Endothelial cell of umbilical vein (primary cell): ENCODE measurements at regions not wholly inside any gene's neighbourhood (a gene's known extent, or its start where the extent isn't known, plus 50 kb on each side); places are given as distances from the start of the nearest gene placed in this dataset.

Experiments used
- BruUV-seq: library from RNA; stranded (reverse); fragments of 400-500 nt; replicated peaks from 2 replicates; lab custom pipeline; 2021; lab: Mats Ljungman, UMichigan
- CTCF ChIA-PET: fragments of 300-600, 350-600 bp; sonication (Branson Sonifier 250); formaldehyde crosslinking; loops from one replicate; lab custom pipeline; 2021; ENCODE audit warnings: antibody characterized with exemption, inconsistent platforms; lab: Charles Lee
- POLR2A ChIA-PET: fragments of 300-600, 350-600 bp; sonication (Branson Sonifier 250); formaldehyde crosslinking; loops from one replicate; lab custom pipeline; 2021; ENCODE audit warnings: antibody characterized with exemption, inconsistent platforms; lab: Charles Lee
- DNase-seq: peaks from one replicate; pipeline ENCODE4 v3.0.0-alpha.2; 2011; ENCODE audit warnings: low read depth, low spot score
- FAIRE-seq: peaks from 2 replicates; lab custom pipeline; 2011; peaks lifted over from hg19 to GRCh38; lab: Jason Lieb, UNC
- H2AFZ ChIP-seq: 2 replicates; pipeline ENCODE4 v1.6.0; 2012; ENCODE audit warnings: low read depth, low read length, control low read depth, inconsistent platforms
- H3K27ac ChIP-seq: 2 replicates; pipeline ENCODE4 v1.5.1; 2011; ENCODE audit warnings: low read depth, mild to moderate bottlenecking, control low read depth, low read length, moderate library complexity; ENCODE audit not compliant: insufficient read depth
- H3K27me3 ChIP-seq, 2 experiments: 2 replicates each; pipeline versions ENCODE4 v1.6.0 to v1.6.1; 2011; ENCODE audit warnings: low read length in 2 of 2, mixed read lengths in 1 of 2; ENCODE audit not compliant: control insufficient read depth in 2 of 2, insufficient read depth in 2 of 2
- H3K36me3 ChIP-seq, 2 experiments: 2 replicates in 1 of 2; 3 replicates in 1 of 2; pipeline ENCODE4 v1.5.1; 2011; ENCODE audit warnings: low read length in 2 of 2, mild to moderate bottlenecking in 1 of 2, moderate library complexity in 1 of 2; ENCODE audit not compliant: control insufficient read depth in 2 of 2, insufficient read depth in 2 of 2; ENCODE audit errors: extremely low read depth in 1 of 2
- H3K4me1 ChIP-seq: 3 replicates; pipeline ENCODE4 v1.5.1; 2011; ENCODE audit warnings: mild to moderate bottlenecking, low read length; ENCODE audit not compliant: control insufficient read depth, insufficient read depth; ENCODE audit errors: extremely low read depth
- H3K4me2 ChIP-seq: 2 replicates; pipeline ENCODE4 v1.6.1; 2011; ENCODE audit warnings: low read length, control low read depth, mixed read lengths; ENCODE audit not compliant: insufficient read depth
- H3K4me3 ChIP-seq, 3 experiments: fragments of 200-600 bp in 1 of 3; sonication (generic), shearing (Covaris generic) in 1 of 3; replicated peaks in 1 of 3; 2 replicates each; pipeline ENCODE4 v1.5.1; 2011 to 2016; ENCODE audit warnings: control low read depth in 3 of 3, low read length in 3 of 3, mild to moderate bottlenecking in 2 of 3, inconsistent platforms in 1 of 3, low read depth in 1 of 3, moderate library complexity in 1 of 3; ENCODE audit not compliant: insufficient read depth in 1 of 3
- H3K79me2 ChIP-seq: 2 replicates; pipeline ENCODE4 v1.6.0; 2012; ENCODE audit warnings: low read length, inconsistent platforms; ENCODE audit not compliant: control insufficient read depth, insufficient read depth
- H3K9ac ChIP-seq: replicated peaks from 2 replicates; pipeline ENCODE3; 2011; ENCODE audit warnings: low read length, control low read depth; ENCODE audit not compliant: insufficient read depth; ENCODE audit errors: extremely low read depth
- H3K9me1 ChIP-seq: replicated peaks from 3 replicates; pipeline ENCODE4 v1.6.0; 2011; ENCODE audit warnings: mild to moderate bottlenecking, low read length; ENCODE audit not compliant: control insufficient read depth, insufficient read depth; ENCODE audit errors: extremely low read depth
- H3K9me3 ChIP-seq: replicated peaks from 2 replicates; pipeline ENCODE4 v1.5.1; 2012; ENCODE audit warnings: low read length, inconsistent platforms; ENCODE audit not compliant: control insufficient read depth, insufficient read depth
- H4K20me1 ChIP-seq: replicated peaks from 2 replicates; pipeline ENCODE3; 2011; ENCODE audit warnings: mild to moderate bottlenecking, low read length; ENCODE audit not compliant: control insufficient read depth, insufficient read depth; ENCODE audit errors: extremely low read depth
- CTCF ChIP-seq, 2 donors: IDR thresholded peaks; 1 replicate in 1 of 2; 2 replicates in 1 of 2; pipeline ENCODE4 v1.5.1; 2011; ENCODE audit warnings: low read length in 2 of 2, mild to moderate bottlenecking in 2 of 2, moderate library complexity in 2 of 2, control low read depth in 1 of 2, inconsistent platforms in 1 of 2, low read depth in 1 of 2; ENCODE audit not compliant: insufficient read depth in 1 of 2; ENCODE audit errors: extremely low read depth in 1 of 2
- EZH2 ChIP-seq: IDR thresholded peaks from 2 replicates; pipeline ENCODE4 v1.6.1; 2012; ENCODE audit warnings: borderline replicate concordance, low read depth, mild to moderate bottlenecking, moderate library complexity, low read length, inconsistent platforms; ENCODE audit not compliant: severe bottlenecking
- FOS ChIP-seq: IDR thresholded peaks from 2 replicates; pipeline ENCODE4 v1.6.1; 2011; ENCODE audit warnings: mild to moderate bottlenecking, low read length, moderate library complexity, borderline replicate concordance; ENCODE audit not compliant: insufficient read depth
- GATA2 ChIP-seq: IDR thresholded peaks from 2 replicates; pipeline ENCODE4 v1.7.0; 2011; ENCODE audit warnings: low read depth, mild to moderate bottlenecking, moderate library complexity, mixed read lengths, low read length; ENCODE audit not compliant: insufficient read length, insufficient read depth
- JUN ChIP-seq: IDR thresholded peaks from 2 replicates; pipeline ENCODE4 v1.6.1; 2011; ENCODE audit warnings: borderline replicate concordance, low read depth; ENCODE audit not compliant: insufficient read length, insufficient read depth
- MAX ChIP-seq: IDR thresholded peaks from 2 replicates; pipeline ENCODE4 v1.6.1; 2011; ENCODE audit not compliant: insufficient read depth, insufficient read length
- MYC ChIP-seq: IDR thresholded peaks from one replicate; pipeline ENCODE4 v1.6.1; 2011; ENCODE audit warnings: mild to moderate bottlenecking, low read depth, low read length
- POLR2A ChIP-seq: IDR thresholded peaks from 2 replicates; pipeline ENCODE4 v1.6.1; 2012; ENCODE audit warnings: low read depth, mild to moderate bottlenecking, control low read depth, low read length
- POLR2AphosphoS5 ChIP-seq: IDR thresholded peaks from 2 replicates; pipeline ENCODE4 v1.6.1; 2012; ENCODE audit warnings: low read depth, mild to moderate bottlenecking, control low read depth, low read length, moderate library complexity; ENCODE audit not compliant: insufficient read depth
- dilution Hi-C: fragments of 300-500 bp; cut with MboI; formaldehyde crosslinking; loops from one replicate; pipeline ENCODE4 v1.15.0; 2019; ENCODE audit warnings: low sequenced_read_pairs; ENCODE audit not compliant: extremely low pct_ligation_motif_present
- intact Hi-C: fragments of 100-400 bp; cut with micrococcal nuclease; formaldehyde crosslinking; loops from one replicate; pipeline ENCODE4 v1.10.0; 2022

GRCh38 chr7:15783987-15784693, 97.7 kb upstream of the MEOX2 start:
- Histone ChIP-seq H3K27me3 (no peaks in the 10 kb centered on the region), H3K4me1 (no peaks in the 10 kb centered on the region), H3K9me3 (no peaks in the 10 kb centered on the region), H3K9me1 (no peaks in the 10 kb centered on the region), H2AFZ (no peak overlapping the region), H3K36me3 (no peaks in the 10 kb centered on the region), H3K27ac (no peak overlapping the region), H3K4me3 (no peak overlapping the region), H3K4me2 (no peak overlapping the region), H4K20me1 (no peaks in the 10 kb centered on the region), H3K9ac (no peak overlapping the region), H3K79me2 (no peaks in the 10 kb centered on the region)
- ChIA-PET CTCF (interaction anchor here (1.7 to 1.9 kb wide), 2 partner anchors 13 to 63 kb away, joined by 4 to 6 read pairs; no protein-coding TSS in a partner anchor), POLR2A (no interaction called here)
- DNase-seq: no peak
- no TSS peak for BruUV-seq
- dilution Hi-C loops: no loop called here
- TF ChIP-seq POLR2A: no peak
- no peak for TF ChIP-seq EZH2
- no peak for TF ChIP-seq FOS
- TF ChIP-seq CTCF (IDR thresholded peaks at IDR 0.05; ENCODE audit: extremely low read depth in 1 of 2, insufficient read depth in 1 of 2, low read depth in 1 of 2, low read length in 2 of 2): no peak
- TF ChIP-seq MYC: no peak
- TF ChIP-seq GATA2: no peak
- TF ChIP-seq POLR2AphosphoS5: no peak
- TF ChIP-seq JUN: no peak
- TF ChIP-seq MAX: no peak
- intact Hi-C loops: loop anchor here (5.0 kb wide), 1 partner anchor 53 kb away; no protein-coding TSS in a partner anchor
- FAIRE-seq: no peak
